HG03175 (cell line): ENCODE measurements at regions not wholly inside any gene's neighbourhood (a gene's known extent, or its start where the extent isn't known, plus 50 kb on each side); places are given as distances from the start of the nearest gene placed in this dataset.

ENCODE experiments used
- ATAC-seq: cut with Tn5 transposase; IDR thresholded peaks from one replicate; pipeline ENCODE4 v1.9.1; 2021; ENCODE audit warnings: mild to moderate bottlenecking, moderate library complexity; ENCODE audit not compliant: unreplicated experiment

- ATAC-seq = no peak
These were observed 50.6 kb upstream of the UQCRFS1 start for GRCh38 chr19:29263305-29264135.

GRCh38 chr19:29264897-29265296, 51.9 kb upstream of the UQCRFS1 start:
- no peak for ATAC-seq

- ATAC-seq = no peak
These were observed 52.5 kb upstream of the UQCRFS1 start for GRCh38 chr19:29265436-29265835.

GRCh38 chr19:29266001-29266400, 53.0 kb upstream of the UQCRFS1 start:
- ATAC-seq = no peak

- no peak for ATAC-seq
These were observed 53.7 kb upstream of the UQCRFS1 start for GRCh38 chr19:29266603-29267002.

GRCh38 chr19:29267701-29268100, 54.8 kb upstream of the UQCRFS1 start:
- no peak for ATAC-seq

GRCh38 chr19:29268103-29268502, 55.2 kb upstream of the UQCRFS1 start:
- ATAC-seq = no peak

- no peak for ATAC-seq
These were observed 55.9 kb upstream of the UQCRFS1 start for GRCh38 chr19:29268721-29269393.

- ATAC-seq = no peak
These were observed 56.7 kb upstream of the UQCRFS1 start for GRCh38 chr19:29269641-29270040.

- no peak for ATAC-seq
These were observed 58.4 kb upstream of the UQCRFS1 start for GRCh38 chr19:29271341-29271740.

GRCh38 chr19:29271911-29272310, 59.0 kb upstream of the UQCRFS1 start:
- no peak for ATAC-seq

- ATAC-seq = no peak
These were observed 60.2 kb upstream of the UQCRFS1 start for GRCh38 chr19:29273000-29273640.

- ATAC-seq = no peak
These were observed 62.3 kb upstream of the UQCRFS1 start for GRCh38 chr19:29275266-29275665.

GRCh38 chr19:29277102-29277501, 64.2 kb upstream of the UQCRFS1 start:
- peak; percentile 97 for ATAC-seq

- ATAC-seq = no peak
These were observed 65.8 kb upstream of the UQCRFS1 start for GRCh38 chr19:29278716-29279115.

- no peak for ATAC-seq
These were observed 70.4 kb upstream of the UQCRFS1 start for GRCh38 chr19:29283366-29283765.

GRCh38 chr19:29285187-29285687, 72.3 kb upstream of the UQCRFS1 start:
- no peak for ATAC-seq

GRCh38 chr19:29285878-29286277, 72.9 kb upstream of the UQCRFS1 start:
- no peak for ATAC-seq

- ATAC-seq = no peak
These were observed 74.1 kb upstream of the UQCRFS1 start for GRCh38 chr19:29287061-29287460.

GRCh38 chr19:29288256-29288655, 75.3 kb upstream of the UQCRFS1 start:
- ATAC-seq = no peak

- ATAC-seq = no peak
These were observed 76.1 kb upstream of the UQCRFS1 start for GRCh38 chr19:29289020-29289419.

- no peak for ATAC-seq
These were observed 77.9 kb upstream of the UQCRFS1 start for GRCh38 chr19:29290853-29291252.
